Panc1 (cell line): ENCODE measurements at regions not wholly inside any gene's neighbourhood (a gene's known extent, or its start where the extent isn't known, plus 50 kb on each side); places are given as distances from the start of the nearest gene placed in this dataset.

Experiments
- CTCF ChIP-seq: fragments of 450-650 bp; IDR thresholded peaks from 2 replicates; pipeline ENCODE4 v1.5.1; 2017; ENCODE audit warnings: mild to moderate bottlenecking
- POLR2AphosphoS5 ChIP-seq: IDR thresholded peaks from 2 replicates; pipeline ENCODE4 v1.6.1; 2012; ENCODE audit warnings: mild to moderate bottlenecking, low read depth, low read length, moderate library complexity
- TCF7L2 ChIP-seq: IDR thresholded peaks from 2 replicates; pipeline ENCODE4 v1.6.1; 2011; ENCODE audit warnings: mild to moderate bottlenecking, low read depth, low read length, inconsistent platforms
- TF ChIP-seq, protein P1 (sequence below), 2 experiments: IDR thresholded peaks; 2 replicates each; pipeline ENCODE4 v1.6.1; 2011 to 2012; ENCODE audit warnings: low read depth in 2 of 2, control low read depth in 1 of 2, low read length in 1 of 2, mild to moderate bottlenecking in 1 of 2, moderate library complexity in 1 of 2; ENCODE audit not compliant: insufficient read depth in 1 of 2

DNA sequence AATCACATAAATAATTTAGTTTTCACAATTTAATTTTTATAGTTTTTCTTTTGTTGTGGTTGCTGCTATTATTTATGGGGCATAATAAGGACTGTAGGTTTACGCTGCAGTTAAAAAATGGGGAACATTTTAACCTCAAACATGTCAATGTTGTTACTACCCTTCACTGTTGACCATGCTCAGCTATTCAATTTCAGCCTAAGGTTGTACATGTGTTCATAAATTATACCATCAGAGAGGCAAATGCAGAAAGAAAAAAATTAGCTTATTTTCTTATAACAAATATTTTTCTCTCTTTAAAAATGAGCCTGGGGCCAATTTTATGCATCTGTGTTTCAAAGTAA is 110.1 kb upstream of the PITRM1 start:
- no peak for TF ChIP-seq CTCF
- TF ChIP-seq POLR2AphosphoS5, result no peak
- TF ChIP-seq, protein P1, sequence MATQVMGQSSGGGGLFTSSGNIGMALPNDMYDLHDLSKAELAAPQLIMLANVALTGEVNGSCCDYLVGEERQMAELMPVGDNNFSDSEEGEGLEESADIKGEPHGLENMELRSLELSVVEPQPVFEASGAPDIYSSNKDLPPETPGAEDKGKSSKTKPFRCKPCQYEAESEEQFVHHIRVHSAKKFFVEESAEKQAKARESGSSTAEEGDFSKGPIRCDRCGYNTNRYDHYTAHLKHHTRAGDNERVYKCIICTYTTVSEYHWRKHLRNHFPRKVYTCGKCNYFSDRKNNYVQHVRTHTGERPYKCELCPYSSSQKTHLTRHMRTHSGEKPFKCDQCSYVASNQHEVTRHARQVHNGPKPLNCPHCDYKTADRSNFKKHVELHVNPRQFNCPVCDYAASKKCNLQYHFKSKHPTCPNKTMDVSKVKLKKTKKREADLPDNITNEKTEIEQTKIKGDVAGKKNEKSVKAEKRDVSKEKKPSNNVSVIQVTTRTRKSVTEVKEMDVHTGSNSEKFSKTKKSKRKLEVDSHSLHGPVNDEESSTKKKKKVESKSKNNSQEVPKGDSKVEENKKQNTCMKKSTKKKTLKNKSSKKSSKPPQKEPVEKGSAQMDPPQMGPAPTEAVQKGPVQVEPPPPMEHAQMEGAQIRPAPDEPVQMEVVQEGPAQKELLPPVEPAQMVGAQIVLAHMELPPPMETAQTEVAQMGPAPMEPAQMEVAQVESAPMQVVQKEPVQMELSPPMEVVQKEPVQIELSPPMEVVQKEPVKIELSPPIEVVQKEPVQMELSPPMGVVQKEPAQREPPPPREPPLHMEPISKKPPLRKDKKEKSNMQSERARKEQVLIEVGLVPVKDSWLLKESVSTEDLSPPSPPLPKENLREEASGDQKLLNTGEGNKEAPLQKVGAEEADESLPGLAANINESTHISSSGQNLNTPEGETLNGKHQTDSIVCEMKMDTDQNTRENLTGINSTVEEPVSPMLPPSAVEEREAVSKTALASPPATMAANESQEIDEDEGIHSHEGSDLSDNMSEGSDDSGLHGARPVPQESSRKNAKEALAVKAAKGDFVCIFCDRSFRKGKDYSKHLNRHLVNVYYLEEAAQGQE (IDR thresholded peaks at IDR 0.05; ENCODE audit: insufficient read depth in 1 of 2, low read depth in 2 of 2, low read length in 1 of 2), result no peak
- TF ChIP-seq TCF7L2, result no peak
